Liver (tissue), 8 donors: ENCODE measurements at regions not wholly inside any gene's neighbourhood (a gene's known extent, or its start where the extent isn't known, plus 50 kb on each side); places are given as distances from the start of the nearest gene placed in this dataset.

Experiments
- DNase-seq: peaks from one replicate; pipeline ENCODE4 v3.0.0-alpha.2; 2017; ENCODE audit warnings: low spot score
- H3K27ac ChIP-seq, 2 donors: one replicate each; pipeline ENCODE4 v1.7.0; 2013; ENCODE audit warnings: inconsistent platforms in 2 of 2, low read length in 2 of 2, control low read depth in 1 of 2, low read depth in 1 of 2, mild to moderate bottlenecking in 1 of 2
- H3K27me3 ChIP-seq, 4 donors: one replicate each; pipeline versions ENCODE4 v1.6.1 to v1.7.0; 2013; ENCODE audit warnings: low read length in 3 of 4, inconsistent platforms in 1 of 4, mild to moderate bottlenecking in 1 of 4, moderate library complexity in 1 of 4; ENCODE audit not compliant: control insufficient read depth in 4 of 4, insufficient read depth in 4 of 4
- H3K36me3 ChIP-seq, 4 donors: one replicate each; pipeline versions ENCODE4 v1.6.1 to v1.7.0; 2013; ENCODE audit warnings: low read length in 3 of 4, mild to moderate bottlenecking in 3 of 4, low read depth in 1 of 4, moderate library complexity in 1 of 4; ENCODE audit not compliant: control insufficient read depth in 4 of 4, insufficient read depth in 3 of 4
- H3K4me1 ChIP-seq, 4 donors: one replicate each; pipeline versions ENCODE4 v1.6.1 to v1.7.0; 2013; ENCODE audit warnings: low read length in 3 of 4, mild to moderate bottlenecking in 3 of 4, moderate library complexity in 1 of 4; ENCODE audit not compliant: control insufficient read depth in 4 of 4, insufficient read depth in 4 of 4
- H3K4me3 ChIP-seq, 3 donors: one replicate each; pipeline versions ENCODE4 v1.6.1 to v1.7.0; 2013; ENCODE audit warnings: low read length in 3 of 3, control low read depth in 1 of 3, low read depth in 1 of 3, mild to moderate bottlenecking in 1 of 3
- H3K9ac ChIP-seq, 2 donors: one replicate each; pipeline ENCODE4 v1.7.0; 2013; ENCODE audit warnings: low read length in 2 of 2, mild to moderate bottlenecking in 2 of 2, moderate library complexity in 2 of 2, control low read depth in 1 of 2, low read depth in 1 of 2
- H3K9me3 ChIP-seq, 4 donors: one replicate each; pipeline versions ENCODE4 v1.6.1 to v1.7.0; 2013; ENCODE audit warnings: low read length in 3 of 4; ENCODE audit not compliant: control insufficient read depth in 4 of 4
- CTCF ChIP-seq: fragments of 150-350 bp; IDR thresholded peaks from 2 replicates; pipeline ENCODE4 v1.5.1; 2017; ENCODE audit warnings: improper control_type of control experiment, low read depth, low read length; ENCODE audit not compliant: missing input control
- EGR1 ChIP-seq, 2 donors: IDR thresholded peaks; 2 replicates each; pipeline ENCODE4 v1.6.1; 2016 to 2018; ENCODE audit warnings: antibody characterized with exemption in 2 of 2, low read depth in 2 of 2
- FOXA2 ChIP-seq: IDR thresholded peaks from 2 replicates; pipeline ENCODE4 v1.6.1; 2016; ENCODE audit warnings: antibody characterized with exemption
- GABPA ChIP-seq, 2 donors: IDR thresholded peaks in 1 of 2; conservative IDR thresholded peaks in 1 of 2; 2 replicates each; pipeline ENCODE4 v1.6.1; 2016; ENCODE audit warnings: antibody characterized with exemption in 2 of 2, mild to moderate bottlenecking in 1 of 2, moderate library complexity in 1 of 2
- HNF4A ChIP-seq, 2 donors: conservative IDR thresholded peaks; 2 replicates each; pipeline ENCODE4 v1.6.1; 2016; ENCODE audit warnings: antibody characterized with exemption in 2 of 2, mild to moderate bottlenecking in 2 of 2
- JUND ChIP-seq, 2 donors: IDR thresholded peaks; 2 replicates each; pipeline ENCODE4 v1.6.1; 2016; ENCODE audit warnings: antibody characterized with exemption in 2 of 2
- NR2F2 ChIP-seq: IDR thresholded peaks from 2 replicates; pipeline ENCODE4 v1.6.1; 2016; ENCODE audit warnings: antibody characterized with exemption
- RAD21 ChIP-seq, 2 donors: IDR thresholded peaks; 2 replicates each; pipeline ENCODE4 v1.6.1; 2016; ENCODE audit warnings: antibody characterized with exemption in 2 of 2, mild to moderate bottlenecking in 2 of 2
- REST ChIP-seq: IDR thresholded peaks from 2 replicates; pipeline ENCODE4 v1.6.1; 2016; ENCODE audit warnings: antibody characterized with exemption, mild to moderate bottlenecking
- RXRA ChIP-seq, 2 donors: IDR thresholded peaks; 2 replicates each; pipeline ENCODE4 v1.6.1; 2017 to 2018; ENCODE audit warnings: antibody characterized with exemption in 2 of 2, mild to moderate bottlenecking in 1 of 2
- SP1 ChIP-seq: IDR thresholded peaks from 2 replicates; pipeline ENCODE4 v1.6.1; 2018; ENCODE audit warnings: antibody characterized with exemption, mild to moderate bottlenecking
- TAF1 ChIP-seq: conservative IDR thresholded peaks from 2 replicates; pipeline ENCODE4 v1.6.1; 2016; ENCODE audit warnings: antibody characterized with exemption, mild to moderate bottlenecking
- YY1 ChIP-seq: IDR thresholded peaks from 2 replicates; pipeline ENCODE4 v1.6.1; 2016; ENCODE audit warnings: antibody characterized with exemption, mild to moderate bottlenecking
- ZBTB33 ChIP-seq: IDR thresholded peaks from 2 replicates; pipeline ENCODE4 v1.6.1; 2016; ENCODE audit warnings: antibody characterized with exemption
- WGBS: extraction: QIAGEN DNeasy Blood & Tissue Kit; methylation state at CpG from one replicate; pipeline ENCODE4 v1.1.7; 2013; 5-methylcytosine and 5-hydroxymethylcytosine counted together
- donor health status: healthy.
- donor health status: healthy.
- donor health status: healthy.
- donor health status: healthy.
- donor health status: healthy.

- H3K4me3 ChIP-seq = no peak overlapping the region
- H3K36me3 ChIP-seq = no peaks in the 10 kb centered on the region
- 61% methylated on average over 5 of the region's 5 CpGs for WGBS
- DNase-seq = no peak
- TF ChIP-seq YY1 (no peak), HNF4A (conservative IDR thresholded peaks at IDR 0.05) (peak; percentile 19 to 49), REST (no peak), RAD21 (IDR thresholded peaks at IDR 0.05) (peak in 1 of 2 donors; percentile 20), GABPA (IDR thresholded peaks at IDR 0.05 in 1 of 2, conservative IDR thresholded peaks at IDR 0.05 in 1 of 2) (no peak), TAF1 (no peak), SP1 (peak; percentile 41), FOXA2 (no peak), NR2F2 (peak; percentile 29), CTCF (no peak), RXRA (IDR thresholded peaks at IDR 0.05) (peak; percentile 77 to 82)
- H3K9me3 ChIP-seq = no peaks in the 10 kb centered on the region
- H3K27ac ChIP-seq = no peak overlapping the region
- no peak overlapping the region for H3K9ac ChIP-seq
- peaks cover 3 to 14% (median 6%) of the 10 kb centered on the region in 4 donors for H3K4me1 ChIP-seq
- H3K27me3 ChIP-seq = no peaks in the 10 kb centered on the region
Measured at GRCh38 chr14:51564460-51564859, 87.2 kb upstream of the FRMD6 start.

GRCh38 chr14:51564986-51565604 is 86.6 kb upstream of the FRMD6 start:
- 69% methylated on average over 6 of the region's 6 CpGs for WGBS
- peaks cover 3 to 14% (median 6%) of the 10 kb centered on the region in 4 donors for H3K4me1 ChIP-seq
- no peaks in the 10 kb centered on the region for H3K9me3 ChIP-seq
- no peak overlapping the region for H3K4me3 ChIP-seq
- H3K27me3 ChIP-seq = no peaks in the 10 kb centered on the region
- H3K36me3 ChIP-seq = no peaks in the 10 kb centered on the region
- no peak overlapping the region for H3K27ac ChIP-seq
- no peak overlapping the region for H3K9ac ChIP-seq
- TF ChIP-seq ZBTB33 (no peak), REST (no peak), EGR1 (IDR thresholded peaks at IDR 0.05; ENCODE audit: low read depth in 2 of 2) (no peak), RXRA (IDR thresholded peaks at IDR 0.05) (no peak), FOXA2 (no peak), CTCF (no peak), RAD21 (IDR thresholded peaks at IDR 0.05) (no peak), JUND (IDR thresholded peaks at IDR 0.05) (no peak)
- DNase-seq = no peak
